Omental fat pad (tissue), 3 donors: ENCODE measurements at regions not wholly inside any gene's neighbourhood (a gene's known extent, or its start where the extent isn't known, plus 50 kb on each side); places are given as distances from the start of the nearest gene placed in this dataset.
"Not testable (repeated sequence)": the region's sequence is repeated elsewhere in the genome, so short reads cannot be mapped to it uniquely, and the experiment has no call there.

ENCODE experiments used
- ATAC-seq: fragments of 150-250 bp; one replicate; pipeline ENCODE4 v1.9.1; 2016; ENCODE audit warnings: mild to moderate bottlenecking, moderate library complexity; ENCODE audit not compliant: low FRiP score
- DNase-seq: peaks from one replicate; pipeline ENCODE4 v3.0.0-alpha.2; 2019; ENCODE audit warnings: low spot score
- CTCF ChIP-seq, 3 donors: fragments of 450-650 bp; IDR thresholded peaks; one replicate each; pipeline ENCODE4 v1.5.1; 2016 to 2017; ENCODE audit warnings: antibody characterized with exemption in 3 of 3, mild to moderate bottlenecking in 3 of 3, moderate library complexity in 2 of 3

GRCh38 chr11:38130976-38131375, 1532.9 kb upstream of the RAG2 start:
- ATAC-seq, result no peak
- no peak for TF ChIP-seq CTCF (IDR thresholded peaks at IDR 0.05)
- DNase-seq, result no peak

GRCh38 chr11:38130514-38130913, 1532.5 kb upstream of the RAG2 start:
- TF ChIP-seq CTCF (IDR thresholded peaks at IDR 0.05), result no peak
- no peak for ATAC-seq
- DNase-seq, result no peak

- ATAC-seq (no peak), DNase-seq (no peak)
- no peak for TF ChIP-seq CTCF (IDR thresholded peaks at IDR 0.05)
Observed at GRCh38 chr11:38123673-38124072, 1525.6 kb upstream of the RAG2 start.

GRCh38 chr11:38116616-38117015, 1518.6 kb upstream of the RAG2 start:
- not testable (repeated sequence) for DNase-seq, ATAC-seq

GRCh38 chr11:38115381-38115780, 1517.3 kb upstream of the RAG2 start:
- not testable (repeated sequence) for DNase-seq, ATAC-seq

GRCh38 chr11:38100836-38101462, 1502.9 kb upstream of the RAG2 start:
- ATAC-seq (no peak), DNase-seq (no peak)
- no peak for TF ChIP-seq CTCF (IDR thresholded peaks at IDR 0.05)

- DNase-seq (no peak), ATAC-seq (no peak)
- no peak for TF ChIP-seq CTCF (IDR thresholded peaks at IDR 0.05)
Observed at GRCh38 chr11:38095268-38095667, 1497.2 kb upstream of the RAG2 start.

GRCh38 chr11:38089726-38090125, 1491.7 kb upstream of the RAG2 start:
- DNase-seq, result no peak
- TF ChIP-seq CTCF (IDR thresholded peaks at IDR 0.05), result no peak
- ATAC-seq, result no peak
